ENCODE measurements at regions not wholly inside any gene's neighbourhood (a gene's known extent, or its start where the extent isn't known, plus 50 kb on each side); places are given as distances from the start of the nearest gene placed in this dataset.

DNA sequence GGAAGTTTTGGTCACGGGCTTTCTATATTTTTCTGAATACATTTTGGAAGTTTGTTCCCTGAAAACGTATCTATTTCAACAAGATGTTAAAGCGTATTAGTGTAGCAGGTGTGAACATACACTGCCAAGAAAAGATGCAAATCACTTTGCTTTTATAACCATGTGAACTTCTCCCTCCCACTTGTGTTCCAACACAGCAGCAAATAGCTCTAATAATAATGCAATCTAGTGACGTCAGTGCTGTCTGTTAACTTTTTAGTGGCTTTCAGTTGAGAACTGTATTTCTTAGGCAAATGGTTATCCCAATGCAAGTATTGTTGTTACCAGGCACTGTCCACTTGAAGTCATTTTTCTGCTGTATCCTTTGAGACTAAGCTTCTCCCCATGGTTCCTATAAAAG lies 188.4 kb upstream of the IGFBP3 start:
- ATAC-seq (ENCODE audit: low read depth) (no peak), DNase-seq (no peak)
- Histone ChIP-seq H3K4me1 (ENCODE audit: control insufficient read depth in 2 of 2, insufficient read depth in 2 of 2, low read length in 2 of 2) (no peaks in the 10 kb centered on the region), H3K27me3 (replicated peaks in 1 of 4; ENCODE audit: control extremely low read depth in 1 of 4, control insufficient read depth in 3 of 4, insufficient read depth in 4 of 4, low read length in 3 of 4) (no peaks in the 10 kb centered on the region), H4K20me1 (ENCODE audit: control insufficient read depth, insufficient read depth, low read length, poor library complexity, severe bottlenecking) (no peaks in the 10 kb centered on the region), H3K4me3 (ENCODE audit: control extremely low read depth in 1 of 5, extremely low read depth in 1 of 5, insufficient read depth in 1 of 5, low read depth in 2 of 5, low read length in 4 of 5) (no peak overlapping the region), H3K79me2 (ENCODE audit: control insufficient read depth, insufficient read depth, low read length) (no peaks in the 10 kb centered on the region), H3K9ac (ENCODE audit: low read length) (no peak overlapping the region), H2AFZ (ENCODE audit: insufficient read depth, low read depth, low read length, poor library complexity, severe bottlenecking) (no peak overlapping the region), H3K4me2 (replicated peaks; ENCODE audit: low read depth, low read length, poor library complexity, severe bottlenecking) (no peak overlapping the region), H3K36me3 (replicated peaks in 1 of 2; ENCODE audit: control extremely low read depth in 1 of 2, control insufficient read depth in 1 of 2, extremely low read depth in 1 of 2, insufficient read depth in 2 of 2, low read length in 1 of 2) (no peaks in the 10 kb centered on the region), H3K27ac (ENCODE audit: low read length in 2 of 2) (no peak overlapping the region), H3K9me3 (ENCODE audit: control extremely low read depth in 1 of 3, control insufficient read depth in 2 of 3, insufficient read depth in 1 of 3, low read length in 2 of 3) (peaks cover 0 to 8% (median 0%) of the 10 kb centered on the region in 3 donors)
- H3K27ac Mint-ChIP-seq, result no peak overlapping the region
- no peak overlapping the region for H3K4me3 Mint-ChIP-seq
- intact Hi-C loops (cut with micrococcal nuclease), result no loop called here
- whole genome bisulfite sequencing (ENCODE audit: insufficient coverage), result no CpG with 5 or more reads among the region's 4 CpGs
- ChIA-PET POLR2A (no interaction called here), CTCF (no interaction called here)
- no peaks in the 10 kb centered on the region for H3K27me3 Mint-ChIP-seq
- no peak for TF ChIP-seq EZH2 (IDR thresholded peaks at IDR 0.05; ENCODE audit: borderline replicate concordance, insufficient read depth, low read depth, low read length, poor library complexity, severe bottlenecking)
- TF ChIP-seq, protein P1, sequence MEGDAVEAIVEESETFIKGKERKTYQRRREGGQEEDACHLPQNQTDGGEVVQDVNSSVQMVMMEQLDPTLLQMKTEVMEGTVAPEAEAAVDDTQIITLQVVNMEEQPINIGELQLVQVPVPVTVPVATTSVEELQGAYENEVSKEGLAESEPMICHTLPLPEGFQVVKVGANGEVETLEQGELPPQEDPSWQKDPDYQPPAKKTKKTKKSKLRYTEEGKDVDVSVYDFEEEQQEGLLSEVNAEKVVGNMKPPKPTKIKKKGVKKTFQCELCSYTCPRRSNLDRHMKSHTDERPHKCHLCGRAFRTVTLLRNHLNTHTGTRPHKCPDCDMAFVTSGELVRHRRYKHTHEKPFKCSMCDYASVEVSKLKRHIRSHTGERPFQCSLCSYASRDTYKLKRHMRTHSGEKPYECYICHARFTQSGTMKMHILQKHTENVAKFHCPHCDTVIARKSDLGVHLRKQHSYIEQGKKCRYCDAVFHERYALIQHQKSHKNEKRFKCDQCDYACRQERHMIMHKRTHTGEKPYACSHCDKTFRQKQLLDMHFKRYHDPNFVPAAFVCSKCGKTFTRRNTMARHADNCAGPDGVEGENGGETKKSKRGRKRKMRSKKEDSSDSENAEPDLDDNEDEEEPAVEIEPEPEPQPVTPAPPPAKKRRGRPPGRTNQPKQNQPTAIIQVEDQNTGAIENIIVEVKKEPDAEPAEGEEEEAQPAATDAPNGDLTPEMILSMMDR (IDR thresholded peaks at IDR 0.05), result no peak
- no peaks in the 10 kb centered on the region for H3K4me1 Mint-ChIP-seq
- no peaks in the 10 kb centered on the region for H3K9me3 Mint-ChIP-seq (ENCODE audit: insufficient read depth)

- Histone ChIP-seq H3K4me2 (replicated peaks; ENCODE audit: low read depth, low read length, poor library complexity, severe bottlenecking) (no peak overlapping the region), H3K9ac (ENCODE audit: low read length) (no peak overlapping the region), H3K9me3 (ENCODE audit: control extremely low read depth in 1 of 3, control insufficient read depth in 2 of 3, insufficient read depth in 1 of 3, low read length in 2 of 3) (peaks cover 0 to 8% (median 0%) of the 10 kb centered on the region in 3 donors), H3K4me1 (ENCODE audit: control insufficient read depth in 2 of 2, insufficient read depth in 2 of 2, low read length in 2 of 2) (no peaks in the 10 kb centered on the region), H3K4me3 (ENCODE audit: control extremely low read depth in 1 of 5, extremely low read depth in 1 of 5, insufficient read depth in 1 of 5, low read depth in 2 of 5, low read length in 4 of 5) (no peak overlapping the region), H3K79me2 (ENCODE audit: control insufficient read depth, insufficient read depth, low read length) (no peaks in the 10 kb centered on the region), H3K36me3 (replicated peaks in 1 of 2; ENCODE audit: control extremely low read depth in 1 of 2, control insufficient read depth in 1 of 2, extremely low read depth in 1 of 2, insufficient read depth in 2 of 2, low read length in 1 of 2) (no peaks in the 10 kb centered on the region), H3K27me3 (replicated peaks in 1 of 4; ENCODE audit: control extremely low read depth in 1 of 4, control insufficient read depth in 3 of 4, insufficient read depth in 4 of 4, low read length in 3 of 4) (no peaks in the 10 kb centered on the region), H2AFZ (ENCODE audit: insufficient read depth, low read depth, low read length, poor library complexity, severe bottlenecking) (no peak overlapping the region), H3K27ac (ENCODE audit: low read length in 2 of 2) (no peak overlapping the region), H4K20me1 (ENCODE audit: control insufficient read depth, insufficient read depth, low read length, poor library complexity, severe bottlenecking) (no peaks in the 10 kb centered on the region)
- no peak for ATAC-seq (ENCODE audit: low read depth)
- ChIA-PET CTCF (no interaction called here), POLR2A (no interaction called here)
- intact Hi-C loops (cut with micrococcal nuclease), result no loop called here
- H3K9me3 Mint-ChIP-seq (ENCODE audit: insufficient read depth), result no peaks in the 10 kb centered on the region
- no peaks in the 10 kb centered on the region for H3K27me3 Mint-ChIP-seq
- no peak overlapping the region for H3K4me3 Mint-ChIP-seq
- H3K4me1 Mint-ChIP-seq, result no peaks in the 10 kb centered on the region
- no peak overlapping the region for H3K27ac Mint-ChIP-seq
- WGBS (ENCODE audit: insufficient coverage), result 79% methylated on average over 7 of the region's 7 CpGs
- no peak for DNase-seq
- TF ChIP-seq EZH2 (IDR thresholded peaks at IDR 0.05; ENCODE audit: borderline replicate concordance, insufficient read depth, low read depth, low read length, poor library complexity, severe bottlenecking), result no peak
- TF ChIP-seq, protein P1 (IDR thresholded peaks at IDR 0.05), result no peak
These were observed 187.2 kb upstream of the IGFBP3 start for GRCh38 chr7:46108272-46108671.
